NCI-H146 treated with DMSO at 0.1 percent for 48 hours (cell line): ENCODE measurements at regions not wholly inside any gene's neighbourhood (a gene's known extent, or its start where the extent isn't known, plus 50 kb on each side); places are given as distances from the start of the nearest gene placed in this dataset.
"Not testable (repeated sequence)": the region's sequence is repeated elsewhere in the genome, so short reads cannot be mapped to it uniquely, and the experiment has no call there.

Experiments used
- DNase-seq: peaks from one replicate; lab custom pipeline; 2025; ENCODE audit not compliant: unreplicated experiment; lab: John Stamatoyannopoulos, UW

DNA sequence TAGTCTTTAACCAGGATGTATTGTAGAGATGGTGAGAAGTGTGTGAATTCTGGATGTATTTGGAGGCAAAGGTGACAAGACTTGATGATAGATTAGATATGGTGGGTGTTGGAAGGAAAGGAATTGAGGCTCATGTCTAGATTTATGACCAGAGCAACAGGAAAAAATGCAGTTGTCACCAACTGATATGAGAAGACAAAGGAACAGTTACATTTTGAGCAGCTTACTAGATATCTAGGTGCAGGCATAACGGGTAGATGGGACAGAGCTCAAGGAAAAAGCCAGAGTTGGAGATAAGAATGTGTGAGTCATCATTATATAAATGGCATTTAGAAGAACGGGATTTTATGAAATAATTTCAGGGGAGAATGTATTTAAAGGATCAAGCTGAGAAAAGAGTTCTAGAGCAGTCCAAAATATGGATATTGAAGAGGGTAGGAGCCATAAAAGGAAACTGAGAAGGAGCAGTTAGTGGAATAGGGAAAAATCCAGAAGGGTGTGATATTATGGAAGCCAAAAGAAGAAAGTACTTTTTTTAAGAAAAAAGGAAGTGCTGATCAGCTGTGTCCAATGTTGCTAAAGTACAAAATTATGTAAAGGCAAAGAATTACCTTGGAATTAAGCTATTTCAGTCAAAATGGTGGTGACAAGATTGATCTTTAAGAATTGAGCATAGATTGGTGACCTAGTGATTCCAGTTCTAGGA, 262.5 kb downstream of the CGGBP1 start:
- DNase-seq: no peak

DNA sequence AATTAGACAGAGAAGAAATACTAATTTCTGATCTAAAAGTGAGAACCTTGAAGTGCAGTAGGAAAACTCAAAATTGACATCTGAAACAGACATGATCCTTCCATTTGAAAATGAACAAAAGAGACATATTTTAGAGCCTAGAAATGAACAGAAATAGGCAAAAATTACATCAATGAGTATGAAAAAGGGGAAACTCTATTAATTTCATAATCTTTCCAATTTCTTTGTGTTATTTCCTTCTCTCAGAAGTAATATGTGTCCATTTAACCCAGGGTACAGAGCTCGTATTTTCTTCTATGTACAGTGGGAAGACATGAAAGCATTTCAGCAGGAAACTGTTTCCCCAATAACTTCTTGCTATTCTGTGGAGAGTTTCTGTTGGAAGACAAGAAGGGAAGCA, 263.1 kb downstream of the CGGBP1 start:
- no peak for DNase-seq

DNA sequence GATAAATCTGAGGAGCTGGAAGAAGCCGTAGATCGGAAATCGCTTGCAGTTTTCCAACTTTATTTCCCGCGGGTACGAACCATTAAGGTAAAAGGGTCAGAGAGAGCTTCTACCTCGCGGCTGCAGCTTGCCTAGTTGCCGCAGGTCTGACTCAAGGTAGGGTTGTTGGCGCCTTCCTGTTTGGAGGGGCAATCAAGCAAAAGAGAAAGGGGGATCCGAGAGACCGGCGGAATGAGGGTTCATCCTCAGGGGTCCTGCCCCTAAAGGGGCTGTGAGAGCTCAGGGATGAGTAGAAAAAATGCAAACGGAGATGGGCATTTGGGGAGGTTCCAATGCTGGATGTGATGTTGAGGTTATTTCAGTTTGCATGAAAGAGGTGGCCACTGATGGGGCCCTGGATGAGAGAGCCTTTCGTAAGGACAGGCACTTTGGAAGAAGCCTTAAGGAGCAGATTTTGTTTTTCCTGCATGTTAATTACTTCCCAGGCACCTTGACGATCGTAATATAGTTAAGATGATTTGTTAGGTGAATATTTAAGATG, 265.4 kb downstream of the CGGBP1 start:
- DNase-seq: no peak

DNA sequence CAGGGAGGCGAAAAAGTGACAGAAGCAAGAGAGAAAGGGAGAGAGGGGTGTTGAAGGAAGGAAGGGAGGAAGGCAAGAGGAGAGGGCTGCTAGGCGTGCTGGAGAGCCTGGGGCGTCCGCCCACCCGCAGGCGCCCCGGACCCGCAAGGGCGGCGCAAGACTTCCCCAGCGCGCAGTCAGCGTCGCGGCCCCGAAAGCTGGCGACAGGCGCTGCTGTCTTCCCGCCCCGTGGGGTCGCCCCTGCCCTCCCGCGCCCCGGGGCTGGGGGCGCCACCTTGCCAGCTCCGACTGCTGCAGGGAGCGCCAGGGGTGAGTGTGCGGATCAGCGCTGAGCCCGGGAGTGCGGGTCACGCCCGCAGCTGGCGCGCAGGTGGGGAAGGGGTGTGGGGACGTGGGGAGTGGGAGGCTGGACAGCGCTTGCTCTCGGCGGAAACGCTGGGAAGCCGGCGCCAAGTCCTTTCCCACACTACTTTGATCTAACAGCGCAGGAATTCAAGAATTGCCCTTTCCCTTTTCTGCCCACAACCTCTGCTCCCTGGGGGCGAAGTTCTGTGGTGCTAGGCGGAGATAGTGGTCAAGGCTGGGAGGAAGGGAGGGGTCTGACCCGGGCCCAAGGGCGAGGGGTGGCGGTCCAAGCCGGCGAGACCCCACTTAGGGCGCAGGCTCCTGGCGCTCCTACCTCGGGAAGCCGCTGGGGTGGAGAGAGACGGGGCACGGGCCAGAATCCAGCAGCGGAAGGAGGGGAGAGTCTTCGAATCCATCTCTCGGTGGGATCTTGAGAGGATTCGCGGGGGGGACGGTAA, 266.1 kb downstream of the CGGBP1 start, which contains the start of gene HTR1F:
Gene HTR1F (plus strand): TSS at position 173 of the 803 bp plus-strand sequence.
- no peak for DNase-seq

DNA sequence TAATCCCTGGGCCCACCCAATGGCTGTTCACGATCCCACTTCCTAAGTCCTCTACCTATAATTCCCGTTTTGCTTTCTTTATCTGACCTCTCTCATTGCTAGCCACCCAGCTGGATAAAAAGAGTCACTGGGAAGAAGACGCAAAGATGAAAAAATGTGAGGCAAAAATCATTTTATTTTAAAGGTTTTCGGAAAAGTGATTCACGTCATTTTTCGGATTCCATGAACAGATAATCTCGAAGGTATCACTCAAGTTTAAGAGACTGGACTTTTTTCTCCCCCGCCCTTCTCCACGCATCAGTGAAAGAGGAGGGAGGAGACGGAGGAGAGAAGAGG, 266.6 kb downstream of the CGGBP1 start:
- DNase-seq: no peak

DNA sequence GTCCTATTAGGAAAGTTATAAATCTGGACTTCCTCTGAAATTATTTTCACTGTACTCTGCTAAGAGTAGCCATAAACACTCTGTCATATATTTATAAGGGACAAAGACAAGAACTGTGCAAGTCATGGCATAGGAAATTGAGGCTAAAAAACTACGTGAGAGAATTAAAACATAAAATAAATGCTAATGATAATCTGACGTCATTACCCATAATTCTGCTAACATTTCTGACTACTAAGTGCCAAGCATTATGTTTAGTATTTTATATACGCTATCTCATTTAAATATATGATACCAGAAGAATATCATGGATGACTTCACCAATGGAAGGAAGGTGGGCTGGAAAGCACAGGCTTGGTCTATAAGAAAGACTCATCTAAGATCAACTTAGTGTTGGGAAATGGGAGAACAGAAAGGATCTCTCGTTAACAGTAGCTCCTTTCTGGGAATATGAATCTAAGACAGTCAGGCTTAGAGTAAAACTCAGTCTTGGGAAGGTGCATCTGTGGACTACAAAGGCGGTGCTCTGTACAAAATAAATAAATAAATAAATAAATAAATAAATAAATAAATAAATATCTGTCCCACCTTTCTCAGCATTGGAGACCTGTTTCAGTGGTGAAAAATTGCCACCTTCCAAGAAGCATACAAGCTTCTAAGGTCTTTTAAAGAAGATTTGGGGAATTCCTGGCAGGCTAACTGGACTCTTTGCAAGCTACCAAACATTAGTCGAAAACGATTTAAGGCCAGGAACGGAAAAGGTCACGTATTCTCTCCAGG, 267.4 kb downstream of the CGGBP1 start:
- no peak for DNase-seq

DNA sequence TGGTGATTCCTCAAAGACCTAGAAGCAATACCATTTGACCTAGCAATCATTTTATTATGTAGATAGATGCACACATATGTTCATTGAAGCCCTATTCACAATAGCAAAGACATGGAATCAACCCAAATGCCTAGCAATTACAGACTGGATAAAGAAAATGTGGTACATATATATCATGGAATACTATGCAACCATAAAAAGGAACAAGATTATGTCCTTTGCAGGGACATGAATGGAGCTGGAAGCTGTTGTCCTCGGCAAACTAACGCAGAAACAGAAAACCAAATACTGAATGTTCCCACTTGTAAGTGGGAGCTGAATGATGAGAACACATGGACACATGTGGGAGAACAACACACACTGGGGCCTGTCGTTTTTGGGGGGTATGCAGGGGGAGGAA, 269.8 kb downstream of the CGGBP1 start:
- DNase-seq: not testable (repeated sequence)

DNA sequence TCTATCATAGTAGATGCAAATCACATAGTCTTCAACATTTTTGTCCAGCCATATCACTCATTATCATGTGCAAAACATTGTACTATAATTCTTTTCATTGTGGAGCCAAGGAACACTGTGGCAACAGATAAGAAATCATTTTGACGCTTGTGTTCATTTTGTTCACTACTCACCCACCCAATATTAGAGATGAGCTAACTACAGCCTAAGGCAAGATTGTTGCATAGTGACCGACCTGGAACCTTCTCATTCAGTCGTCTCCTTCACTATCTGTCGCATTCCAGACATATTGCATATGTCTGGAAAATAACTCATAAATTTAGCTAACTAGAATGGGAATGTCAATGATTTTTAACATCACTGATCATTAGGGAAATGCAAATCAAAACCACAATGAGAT, 270.3 kb downstream of the CGGBP1 start:
- no peak for DNase-seq

DNA sequence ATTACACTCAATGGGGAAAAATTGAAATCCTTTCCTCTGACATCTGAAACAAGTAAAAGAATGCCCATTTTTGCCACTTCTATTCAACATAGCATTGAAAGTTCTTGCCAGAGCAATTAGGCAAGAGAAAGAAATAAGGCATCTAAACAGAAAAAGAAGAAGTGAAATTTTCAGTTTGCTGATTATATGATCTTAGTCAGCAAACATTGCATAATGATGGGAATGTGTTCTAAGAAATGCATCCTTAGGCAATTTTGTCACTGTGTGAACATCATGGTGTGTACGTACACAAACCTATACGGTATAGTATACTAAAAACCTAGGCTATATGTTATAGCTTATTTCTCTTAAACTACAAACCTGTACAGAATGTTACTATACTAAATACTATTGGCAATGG, 278.0 kb downstream of the CGGBP1 start:
- no peak for DNase-seq

DNA sequence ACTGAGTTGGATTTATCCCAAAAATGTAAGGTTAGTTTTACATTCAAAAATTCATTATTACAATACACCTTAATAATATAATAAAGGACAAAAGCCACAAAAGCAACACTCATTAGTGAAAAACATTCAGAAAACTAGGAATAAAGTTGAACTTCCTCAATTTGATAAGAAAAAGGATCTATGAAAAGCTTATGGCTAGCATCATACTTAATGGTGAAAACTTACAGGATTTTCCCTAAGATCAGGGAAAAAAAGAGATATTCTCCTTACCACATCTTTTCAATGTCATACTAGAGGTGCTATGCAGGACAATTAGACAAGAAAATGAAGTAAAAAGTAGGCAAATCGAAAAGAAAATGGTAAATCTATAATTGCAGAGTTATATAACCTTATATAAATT, 279.9 kb downstream of the CGGBP1 start:
- no peak for DNase-seq

DNA sequence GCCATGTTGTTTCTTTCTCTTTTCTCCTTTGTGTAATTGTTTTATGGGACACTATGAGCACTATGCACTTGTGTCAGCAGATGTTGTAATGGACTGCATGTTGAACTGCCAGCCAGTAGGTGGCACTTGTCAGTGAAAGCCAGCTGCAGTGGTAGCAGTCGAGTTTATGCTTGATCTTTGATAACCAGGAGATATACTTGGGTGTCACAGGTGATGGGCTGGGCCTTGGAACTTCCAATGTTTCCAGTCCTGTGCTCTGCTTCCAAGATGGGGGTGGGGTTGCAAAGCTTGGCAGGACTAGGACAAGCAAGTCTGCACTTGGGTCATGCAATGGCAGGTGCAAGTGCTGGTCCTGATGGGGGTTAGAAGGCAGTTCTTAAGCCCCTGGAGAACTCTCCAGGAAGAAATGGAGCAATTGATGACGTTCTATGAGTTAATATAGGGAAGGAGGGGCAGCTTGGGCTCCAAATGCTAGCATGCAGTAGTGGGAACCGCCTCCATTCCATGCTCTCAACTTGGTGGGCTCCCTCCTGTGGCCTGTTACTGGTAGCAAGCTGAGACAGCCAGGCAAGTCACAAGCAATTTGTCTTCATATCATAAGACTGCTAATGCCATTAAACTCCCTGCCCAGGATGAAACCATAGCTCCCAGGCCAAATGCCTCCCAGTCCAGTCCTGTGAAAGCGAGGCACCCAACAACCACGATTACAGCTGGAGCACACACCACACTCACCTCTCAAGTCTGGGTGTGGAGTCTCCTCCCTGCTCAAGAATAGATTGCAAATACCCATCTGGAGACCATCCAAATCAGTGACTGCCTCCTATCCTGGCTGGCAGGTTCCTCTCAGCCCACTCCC, 287.2 kb downstream of the CGGBP1 start:
- DNase-seq: no peak

DNA sequence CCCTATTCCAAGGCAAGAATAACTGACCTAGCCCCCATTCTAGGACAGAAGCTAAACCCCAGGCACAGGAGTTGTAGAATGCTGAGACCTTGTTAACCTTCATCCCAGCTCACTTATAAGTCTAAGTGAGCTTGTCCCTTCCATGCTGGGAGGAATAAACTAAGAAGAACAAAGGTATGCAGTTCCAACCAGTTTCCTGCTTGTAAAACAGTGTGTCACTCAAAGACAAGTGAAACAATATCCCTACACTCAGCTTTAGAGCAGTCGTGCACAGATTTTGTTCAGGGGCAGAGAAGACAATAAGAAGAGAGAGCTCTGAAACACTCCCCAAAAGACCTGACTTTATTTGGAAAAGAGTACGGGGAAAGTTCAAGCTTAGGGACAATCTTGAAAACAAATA, 292.1 kb downstream of the CGGBP1 start:
- no peak for DNase-seq

DNA sequence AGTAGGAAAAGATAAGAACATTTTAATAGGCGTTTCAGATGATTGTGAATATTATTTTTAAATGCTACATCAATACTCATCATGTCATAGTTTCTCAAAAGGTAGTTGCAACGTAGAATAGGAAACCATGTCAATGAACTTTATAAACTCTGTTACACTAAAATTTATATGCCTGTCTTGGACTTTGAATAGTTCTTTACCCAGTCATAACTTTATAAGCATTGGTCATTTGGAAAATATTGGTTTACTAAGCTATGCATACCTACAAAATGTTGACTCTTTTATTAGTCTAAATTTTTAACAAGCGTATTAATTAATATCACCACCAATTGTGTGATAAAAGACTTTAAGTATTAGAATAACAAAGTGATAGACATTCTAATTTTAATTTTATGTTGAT, 293.5 kb downstream of the CGGBP1 start:
- DNase-seq: no peak

DNA sequence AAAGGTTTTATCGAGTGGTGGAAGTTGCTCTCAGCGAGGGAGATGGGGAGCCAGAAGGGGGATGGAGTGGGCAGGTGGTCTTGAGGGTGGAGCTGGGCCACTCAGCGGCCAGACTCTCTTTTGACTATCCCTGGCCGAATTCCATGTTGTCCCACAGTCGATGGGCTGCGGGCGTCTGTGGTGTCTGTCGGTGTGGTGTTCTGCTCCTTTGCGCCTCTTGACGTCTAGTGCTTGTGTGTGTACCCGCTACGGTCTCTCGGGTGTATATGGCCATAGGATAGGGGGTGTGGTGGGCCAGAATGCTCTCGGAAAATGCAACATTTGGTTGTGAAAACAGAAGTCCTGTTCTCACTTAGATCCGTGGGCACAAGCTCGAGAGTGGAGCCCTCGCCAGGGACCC, 297.0 kb downstream of the CGGBP1 start:
- DNase-seq: no peak

DNA sequence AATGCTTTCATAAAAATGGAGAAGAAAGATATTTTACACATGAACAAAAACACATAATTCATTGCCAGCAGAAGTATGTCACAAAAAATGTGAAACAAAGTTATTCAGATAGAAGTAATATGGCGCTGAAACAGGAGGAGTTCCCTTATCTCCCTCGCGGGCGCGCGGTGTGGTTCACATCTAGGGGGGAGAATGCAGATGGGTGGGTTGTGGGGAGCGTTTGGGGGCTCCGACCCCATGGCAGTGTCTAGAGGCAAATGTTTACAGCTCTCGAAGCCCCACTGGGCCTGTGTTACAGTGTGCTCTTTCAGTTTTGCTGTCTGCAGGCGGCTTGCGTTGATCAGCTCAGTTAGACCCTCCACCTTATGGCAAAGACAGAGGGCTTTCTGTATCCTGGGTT, 297.5 kb downstream of the CGGBP1 start:
- DNase-seq: no peak

DNA sequence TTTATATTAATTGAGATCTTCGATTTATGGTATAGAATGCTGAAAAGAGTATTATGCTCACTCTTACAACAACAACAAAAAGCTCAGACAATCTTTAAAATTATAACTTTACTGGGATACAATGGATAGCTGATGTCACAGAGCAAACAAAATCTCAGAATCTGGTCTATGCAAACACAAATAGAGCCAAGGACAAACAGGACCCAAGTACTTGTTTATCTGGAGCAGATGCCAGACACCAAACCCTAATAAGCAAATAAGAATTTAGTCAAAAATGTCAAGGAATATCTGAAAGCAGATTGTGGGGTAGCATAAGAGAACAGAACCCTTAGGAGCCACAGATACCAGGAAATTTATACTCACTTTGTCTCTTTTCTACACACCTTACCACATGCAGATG, 302.2 kb downstream of the CGGBP1 start:
- no peak for DNase-seq

DNA sequence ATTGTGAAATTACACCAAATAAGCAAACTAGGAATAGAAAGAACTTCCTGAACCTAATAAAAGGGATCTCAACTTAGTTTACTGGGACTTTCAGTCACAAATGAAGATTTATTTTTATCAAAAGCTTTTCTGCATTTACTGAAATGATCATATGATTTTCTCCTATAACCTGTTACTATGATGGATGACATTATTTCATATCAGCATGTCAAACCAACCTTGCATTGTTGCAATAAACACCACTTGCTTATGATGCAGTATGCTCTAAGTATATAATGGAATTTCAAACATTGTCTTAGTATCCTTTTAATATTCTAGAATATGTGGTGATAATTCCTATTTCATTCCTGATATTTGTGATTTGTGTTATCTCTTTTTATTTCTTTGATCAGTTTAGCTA, 303.0 kb downstream of the CGGBP1 start:
- DNase-seq: no peak

DNA sequence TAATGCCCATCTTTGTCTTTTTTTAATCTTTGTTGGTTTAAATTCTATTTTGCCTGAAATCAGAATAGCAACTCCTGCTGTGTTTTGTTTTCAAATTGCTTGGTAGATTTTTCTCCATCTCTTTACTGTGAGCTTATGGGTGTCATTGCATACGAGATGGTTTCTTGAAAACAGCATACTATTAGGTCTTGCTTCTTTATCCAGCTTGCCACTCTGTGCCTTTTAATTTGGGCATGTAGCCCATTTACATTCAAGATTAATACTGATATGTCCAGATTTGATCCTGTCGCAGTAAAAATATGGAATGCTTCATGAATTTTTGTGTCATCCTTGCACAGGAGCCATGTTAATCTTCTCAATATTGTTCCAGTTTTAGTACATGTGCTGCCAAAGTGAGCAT, 316.6 kb downstream of the CGGBP1 start:
- DNase-seq: no peak

DNA sequence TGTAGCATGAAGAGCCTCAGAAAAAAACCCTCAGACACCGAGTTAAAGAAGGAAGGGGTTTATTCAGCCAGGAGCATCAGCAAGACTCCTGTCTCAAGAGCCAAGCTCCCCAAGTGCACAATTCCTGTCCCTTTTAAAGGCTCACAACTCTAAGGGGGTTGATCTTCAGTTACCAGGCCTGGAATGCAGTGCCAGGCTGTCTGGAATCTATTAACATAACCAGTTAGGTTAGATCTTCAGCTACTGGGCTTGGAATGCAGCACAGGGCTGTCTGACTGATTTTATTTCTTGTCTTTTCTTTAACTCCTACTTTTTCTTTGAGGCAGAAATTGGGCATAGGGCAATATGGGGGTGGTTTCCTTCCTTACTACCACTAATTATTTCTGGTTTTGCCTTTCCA, 317.9 kb downstream of the CGGBP1 start:
- not testable (repeated sequence) for DNase-seq

DNA sequence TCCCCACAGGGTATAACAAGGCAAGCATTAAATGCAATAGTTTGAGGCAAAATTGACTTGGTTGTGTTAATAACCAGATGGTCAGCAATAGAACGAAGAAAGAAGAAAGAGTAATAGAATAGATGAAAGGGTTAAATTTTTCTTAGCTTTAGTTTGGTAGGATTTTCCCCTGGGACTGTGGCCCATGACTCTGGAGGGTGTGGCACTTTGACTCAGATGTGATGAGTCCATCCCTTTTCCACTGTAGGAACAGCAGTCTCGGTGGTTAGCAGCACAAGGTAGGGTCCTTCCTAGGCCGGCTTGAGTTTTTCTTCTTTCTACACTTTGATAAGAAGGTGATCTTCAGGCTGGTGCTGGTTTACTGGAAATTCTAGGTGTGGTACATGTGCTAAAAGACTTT, 321.0 kb downstream of the CGGBP1 start:
- not testable (repeated sequence) for DNase-seq
